IPS DF 6.9 (cell line): ENCODE measurements at regions not wholly inside any gene's neighbourhood (a gene's known extent, or its start where the extent isn't known, plus 50 kb on each side); places are given as distances from the start of the nearest gene placed in this dataset.

Experiments
- DNase-seq: peaks from one replicate; pipeline ENCODE4 v3.0.0-alpha.2; 2013; ENCODE audit warnings: low read depth, low spot score
- H3K27ac ChIP-seq: one replicate; pipeline ENCODE4 v1.5.1; 2013; ENCODE audit warnings: low read length, control low read depth
- H3K27me3 ChIP-seq: 2 replicates; pipeline ENCODE4 v1.6.1; 2013; ENCODE audit warnings: mild to moderate bottlenecking, low read length; ENCODE audit not compliant: control insufficient read depth, insufficient read depth
- H3K36me3 ChIP-seq: 2 replicates; pipeline ENCODE4 v1.6.1; 2013; ENCODE audit warnings: low read length; ENCODE audit not compliant: control insufficient read depth, insufficient read depth
- H3K4me1 ChIP-seq: 2 replicates; pipeline ENCODE4 v1.6.1; 2013; ENCODE audit warnings: low read length; ENCODE audit not compliant: control insufficient read depth, insufficient read depth
- H3K4me3 ChIP-seq: 2 replicates; pipeline ENCODE4 v1.5.1; 2013; ENCODE audit warnings: mild to moderate bottlenecking, low read length
- H3K9me3 ChIP-seq: 2 replicates; pipeline ENCODE4 v1.6.1; 2013; ENCODE audit warnings: low read length, inconsistent platforms; ENCODE audit not compliant: control insufficient read depth, insufficient read depth
- WGBS: extraction: QIAGEN DNeasy Blood & Tissue Kit; methylation state at CpG from one replicate; pipeline ENCODE4 v1.1.7; 2013; ENCODE audit warnings: mixed read lengths, missing lambda C conversion rate; ENCODE audit not compliant: insufficient read length, insufficient coverage; 5-methylcytosine and 5-hydroxymethylcytosine counted together

GRCh38 chr6:95517568-95517967 lies 59.8 kb upstream of the MANEA start:
- DNase-seq: no peak
- no peak overlapping the region for H3K4me3 ChIP-seq
- H3K9me3 ChIP-seq: no peaks in the 10 kb centered on the region
- H3K27me3 ChIP-seq: no peaks in the 10 kb centered on the region
- no peaks in the 10 kb centered on the region for H3K36me3 ChIP-seq
- no peak overlapping the region for H3K27ac ChIP-seq
- WGBS: no CpG with 5 or more reads among the region's 3 CpGs
- peaks cover 2% of the 10 kb centered on the region; the same call in 1 of the 2 replicates for H3K4me1 ChIP-seq

- Histone ChIP-seq H3K4me1 (peaks cover 2% of the 10 kb centered on the region; the same call in 1 of the 2 replicates), H3K9me3 (no peaks in the 10 kb centered on the region)
- no peak for DNase-seq
Observed at GRCh38 chr6:95518630-95519227, 58.6 kb upstream of the MANEA start.

GRCh38 chr6:95519228-95520037 lies 57.9 kb upstream of the MANEA start:
- H3K9me3 ChIP-seq: no peaks in the 10 kb centered on the region
- H3K27me3 ChIP-seq: no peaks in the 10 kb centered on the region
- peaks cover 2% of the 10 kb centered on the region; the same call in 1 of the 2 replicates for H3K4me1 ChIP-seq
- H3K4me3 ChIP-seq: no peak overlapping the region
- H3K36me3 ChIP-seq: no peaks in the 10 kb centered on the region
- no CpG with 5 or more reads among the region's 28 CpGs for WGBS
- no peak for DNase-seq
- no peak overlapping the region for H3K27ac ChIP-seq

More at GRCh38 chr6:95518630-95519227, 58.6 kb upstream of the MANEA start:
- no peak overlapping the region for H3K27ac ChIP-seq
- H3K36me3 ChIP-seq: no peaks in the 10 kb centered on the region
- no CpG with 5 or more reads among the region's 15 CpGs for WGBS
- no peaks in the 10 kb centered on the region for H3K27me3 ChIP-seq
- no peak overlapping the region for H3K4me3 ChIP-seq

GRCh38 chr6:95521181-95521580 lies 56.2 kb upstream of the MANEA start:
- Histone ChIP-seq H3K9me3 (no peaks in the 10 kb centered on the region), H3K36me3 (no peaks in the 10 kb centered on the region), H3K4me1 (peaks cover 2% of the 10 kb centered on the region; the same call in 1 of the 2 replicates), H3K4me3 (no peak overlapping the region), H3K27me3 (no peaks in the 10 kb centered on the region), H3K27ac (no peak overlapping the region)
- WGBS: no CpG with 5 or more reads among the region's 2 CpGs
- DNase-seq: no peak
